NCI-H2196 treated with DMSO at 0.1 percent for 48 hours (cell line): ENCODE measurements at regions not wholly inside any gene's neighbourhood (a gene's known extent, or its start where the extent isn't known, plus 50 kb on each side); places are given as distances from the start of the nearest gene placed in this dataset.

Experiments used
- DNase-seq: peaks from one replicate; lab custom pipeline; 2025; ENCODE audit not compliant: unreplicated experiment; lab: John Stamatoyannopoulos, UW

GRCh38 chr1:71267220-71267619 is 186.4 kb upstream of the ZRANB2 start:
- no peak for DNase-seq

GRCh38 chr1:71264039-71264438 is 183.2 kb upstream of the ZRANB2 start:
- DNase-seq = no peak

- DNase-seq = no peak
These were observed 182.1 kb upstream of the ZRANB2 start for GRCh38 chr1:71262970-71263369.

GRCh38 chr1:71252900-71253299 is 172.1 kb upstream of the ZRANB2 start:
- no peak for DNase-seq

- DNase-seq = no peak
These were observed 164.4 kb upstream of the ZRANB2 start for GRCh38 chr1:71245246-71245645.

- no peak for DNase-seq
These were observed 161.4 kb upstream of the ZRANB2 start for GRCh38 chr1:71242239-71242638.

GRCh38 chr1:71240656-71241055 is 159.8 kb upstream of the ZRANB2 start:
- DNase-seq = no peak

- DNase-seq = no peak
These were observed 155.7 kb upstream of the ZRANB2 start for GRCh38 chr1:71236503-71236902.

- DNase-seq = no peak
These were observed 152.8 kb upstream of the ZRANB2 start for GRCh38 chr1:71233645-71234044.

- DNase-seq = no peak
These were observed 152.0 kb upstream of the ZRANB2 start for GRCh38 chr1:71232786-71233185.

GRCh38 chr1:71232166-71232763 is 151.4 kb upstream of the ZRANB2 start:
- no peak for DNase-seq

- DNase-seq = no peak
These were observed 150.9 kb upstream of the ZRANB2 start for GRCh38 chr1:71231751-71232150.

- DNase-seq = no peak
These were observed 148.0 kb upstream of the ZRANB2 start for GRCh38 chr1:71228742-71229365.

- no peak for DNase-seq
These were observed 147.4 kb upstream of the ZRANB2 start for GRCh38 chr1:71228241-71228640.

GRCh38 chr1:71224741-71225377 is 144.0 kb upstream of the ZRANB2 start:
- DNase-seq = no peak

GRCh38 chr1:71223641-71224340 is 143.0 kb upstream of the ZRANB2 start:
- no peak for DNase-seq

- no peak for DNase-seq
These were observed 141.8 kb upstream of the ZRANB2 start for GRCh38 chr1:71222668-71223067.

GRCh38 chr1:71210718-71211117 is 129.9 kb upstream of the ZRANB2 start:
- no peak for DNase-seq

- DNase-seq = no peak
These were observed 122.4 kb upstream of the ZRANB2 start for GRCh38 chr1:71203241-71203640.

GRCh38 chr1:71200503-71200902 is 119.7 kb upstream of the ZRANB2 start:
- no peak for DNase-seq

GRCh38 chr1:71196685-71197084 is 115.8 kb upstream of the ZRANB2 start:
- DNase-seq = peak; percentile 3

GRCh38 chr1:71193153-71193552 is 112.3 kb upstream of the ZRANB2 start:
- DNase-seq = no peak
